ENCODE measurements at regions not wholly inside any gene's neighbourhood (a gene's known extent, or its start where the extent isn't known, plus 50 kb on each side); places are given as distances from the start of the nearest gene placed in this dataset.

- no peak for DNase-seq (ENCODE audit: low spot score)
Measured at GRCh38 chr7:26458466-26459145, 166.9 kb downstream of the SNX10 start.

GRCh38 chr7:26459540-26460193 is 168.0 kb downstream of the SNX10 start:
- DNase-seq (ENCODE audit: low spot score): no peak

GRCh38 chr7:26460351-26461085 is 168.9 kb downstream of the SNX10 start:
- no peak for DNase-seq (ENCODE audit: low spot score)

DNA sequence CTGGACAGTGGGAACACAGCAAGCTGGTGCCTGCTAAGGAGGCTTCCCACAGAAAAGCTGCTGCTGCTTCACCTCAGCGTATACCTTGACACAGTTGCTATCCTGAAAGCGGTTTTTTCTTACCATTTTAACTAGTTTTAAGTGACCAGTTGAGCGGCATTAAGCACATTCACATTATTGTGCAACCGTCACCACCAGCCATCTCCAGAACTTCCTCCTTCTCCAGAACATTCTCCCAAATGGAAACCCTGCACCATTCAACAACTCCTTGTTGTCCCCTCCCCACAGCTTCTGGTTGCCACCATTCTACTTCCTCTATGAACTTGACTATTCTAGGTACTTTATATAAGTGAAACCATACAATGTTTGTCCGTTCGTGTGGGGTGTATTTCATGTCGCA is 169.9 kb downstream of the SNX10 start:
- DNase-seq (ENCODE audit: low spot score): no peak

- no peak for DNase-seq (ENCODE audit: low spot score)
Measured at GRCh38 chr7:26466007-26466406, 174.3 kb downstream of the SNX10 start.

DNA sequence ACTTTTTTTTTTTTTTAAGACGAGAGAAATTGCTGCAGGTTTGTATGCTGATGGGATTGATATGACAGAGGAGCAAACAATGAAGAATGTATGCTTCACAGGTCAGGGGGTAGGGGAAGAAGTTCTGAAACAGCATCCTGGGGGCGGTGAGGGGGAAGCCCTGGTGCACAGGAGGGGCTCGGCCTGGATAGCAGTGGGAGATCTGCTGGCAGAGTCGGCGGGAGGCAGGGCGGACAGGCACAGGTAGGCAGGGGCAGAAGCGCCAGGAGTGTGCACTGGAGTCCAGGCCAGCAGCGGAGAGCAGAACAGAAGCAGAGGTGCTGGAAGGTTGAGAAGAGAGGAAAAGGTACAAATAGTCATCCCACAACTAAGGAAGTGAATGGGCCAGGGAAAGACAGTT is 175.4 kb downstream of the SNX10 start:
- no peak for DNase-seq (ENCODE audit: low spot score)

DNA sequence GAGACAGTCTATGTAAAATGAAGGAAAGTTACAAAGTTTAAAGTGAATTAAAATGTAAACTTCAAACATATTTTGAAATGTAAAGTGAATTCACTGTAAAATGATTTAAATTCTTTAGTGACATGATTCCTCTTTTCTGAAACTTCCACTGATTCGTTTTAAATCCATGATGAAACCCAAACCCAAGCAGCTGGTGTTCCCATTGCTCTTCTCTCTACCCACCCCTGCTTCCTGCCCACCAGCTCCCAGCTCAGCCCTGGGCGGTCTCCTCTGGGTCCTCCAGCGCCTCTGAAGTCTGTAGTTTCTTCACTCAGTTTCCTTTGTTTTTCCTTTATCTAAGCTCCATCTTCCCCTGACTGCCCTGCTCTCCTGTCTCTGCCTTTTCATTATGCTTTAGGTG is 175.9 kb downstream of the SNX10 start:
- DNase-seq (ENCODE audit: low spot score): no peak

DNA sequence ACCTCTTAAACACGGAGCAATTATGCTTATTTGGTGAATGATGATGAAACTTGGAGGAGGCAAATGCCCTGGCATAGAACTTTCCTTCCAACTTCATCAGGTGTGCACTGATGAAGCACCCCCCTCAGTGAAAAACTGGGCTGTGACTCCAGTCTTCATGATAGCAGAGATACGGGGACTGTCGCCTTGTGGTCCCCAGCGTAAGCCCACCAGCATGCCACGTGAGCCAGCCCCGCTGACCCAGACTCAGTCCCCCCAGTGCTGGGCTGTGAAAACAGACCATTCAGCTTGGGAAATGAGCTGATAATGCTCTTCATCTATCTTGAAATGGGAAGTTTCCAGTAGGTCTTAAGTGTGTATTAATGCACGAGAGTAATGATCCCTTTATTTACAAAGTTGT is 177.0 kb downstream of the SNX10 start:
- DNase-seq (ENCODE audit: low spot score): no peak

- no peak for DNase-seq (ENCODE audit: low spot score)
Measured at GRCh38 chr7:26469188-26469587, 177.5 kb downstream of the SNX10 start.

GRCh38 chr7:26470691-26471090 is 179.0 kb downstream of the SNX10 start:
- DNase-seq (ENCODE audit: low spot score): no peak

GRCh38 chr7:26471306-26472075 is 179.8 kb downstream of the SNX10 start:
- no peak for DNase-seq (ENCODE audit: low spot score)

- no peak for DNase-seq (ENCODE audit: low spot score)
Measured at GRCh38 chr7:26472971-26473370, 181.3 kb downstream of the SNX10 start.

- no peak for DNase-seq (ENCODE audit: low spot score)
Measured at GRCh38 chr7:26476271-26476670, 184.6 kb downstream of the SNX10 start.

- DNase-seq (ENCODE audit: low spot score): no peak
Measured at GRCh38 chr7:26477381-26477990, 185.8 kb downstream of the SNX10 start.

DNA sequence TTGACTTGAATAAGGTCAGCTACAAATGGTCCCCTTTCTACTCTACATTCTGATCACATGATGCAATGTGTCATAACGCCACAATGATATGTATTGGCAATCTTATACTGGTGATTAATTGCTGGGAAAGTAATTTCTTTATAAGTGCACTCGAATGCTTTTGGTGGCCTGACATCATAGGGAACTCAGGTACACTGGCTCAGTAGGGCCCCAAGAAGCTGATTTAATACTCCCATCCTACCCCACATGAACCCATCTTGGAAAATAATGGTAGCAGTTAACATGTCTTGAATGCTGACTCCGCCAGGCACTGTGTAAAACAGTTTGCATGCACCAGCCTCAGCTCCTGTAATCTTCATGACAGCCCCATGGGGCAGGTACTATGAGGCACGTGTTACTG is 186.9 kb downstream of the SNX10 start:
- no peak for DNase-seq (ENCODE audit: low spot score)

DNA sequence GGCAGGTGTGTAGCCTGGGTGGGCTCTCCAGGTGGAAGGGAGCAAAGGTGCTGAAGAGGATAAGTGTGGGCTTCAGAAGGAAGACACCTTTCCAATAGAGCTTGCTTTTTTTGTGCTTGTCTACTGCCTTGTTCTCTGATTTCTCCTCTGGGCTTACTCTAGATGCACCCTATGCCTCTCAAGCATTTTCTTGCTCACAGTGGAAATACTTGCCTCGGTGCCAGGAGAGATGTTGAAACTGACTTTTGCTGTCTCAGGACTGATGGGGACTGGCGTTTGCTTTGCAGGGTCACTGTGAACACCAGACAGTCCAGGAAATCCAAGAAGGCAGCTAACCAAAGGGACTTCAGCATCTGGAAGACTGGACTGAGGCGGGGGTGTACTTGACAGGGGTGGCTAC is 187.9 kb downstream of the SNX10 start:
- no peak for DNase-seq (ENCODE audit: low spot score)

DNA sequence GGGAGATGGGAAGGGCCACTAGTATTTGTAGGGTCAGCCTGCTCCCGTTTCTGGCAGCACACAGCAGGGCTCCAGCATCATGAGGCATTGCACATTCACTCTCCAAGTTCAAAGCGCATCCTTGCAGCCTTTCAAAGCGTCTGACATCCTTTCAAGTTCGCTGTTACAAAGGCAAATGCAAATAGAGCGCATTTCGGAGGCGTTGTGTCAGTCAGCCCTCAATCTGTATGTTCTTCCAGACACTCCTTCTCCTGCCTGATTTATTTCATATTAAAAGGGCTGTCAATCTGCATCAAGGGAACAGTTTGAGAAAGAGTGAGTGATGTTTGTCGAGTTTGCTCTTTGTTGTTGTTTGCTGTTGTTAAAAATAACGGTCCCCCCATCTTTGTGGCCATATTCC is 188.5 kb downstream of the SNX10 start:
- no peak for DNase-seq (ENCODE audit: low spot score)

DNA sequence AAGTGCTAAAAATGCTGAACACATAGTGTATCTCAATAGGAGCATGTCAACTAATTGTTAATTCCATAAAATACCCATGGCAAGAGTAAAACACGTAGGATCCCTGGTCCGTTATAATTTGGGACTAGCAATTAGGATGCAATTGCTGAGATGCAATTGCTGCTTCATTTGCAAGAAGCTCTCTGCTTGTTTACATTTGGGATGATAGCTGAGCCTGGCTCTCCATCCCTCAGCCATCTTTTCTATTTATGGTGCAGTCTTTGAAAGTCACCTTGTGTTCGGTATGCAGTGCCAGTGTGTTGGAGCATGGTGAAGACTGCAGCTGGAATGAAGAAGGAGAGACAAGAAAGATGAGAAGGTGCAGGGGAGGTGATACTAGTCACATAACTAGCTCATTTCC is 191.3 kb downstream of the SNX10 start:
- DNase-seq (ENCODE audit: low spot score): no peak

DNA sequence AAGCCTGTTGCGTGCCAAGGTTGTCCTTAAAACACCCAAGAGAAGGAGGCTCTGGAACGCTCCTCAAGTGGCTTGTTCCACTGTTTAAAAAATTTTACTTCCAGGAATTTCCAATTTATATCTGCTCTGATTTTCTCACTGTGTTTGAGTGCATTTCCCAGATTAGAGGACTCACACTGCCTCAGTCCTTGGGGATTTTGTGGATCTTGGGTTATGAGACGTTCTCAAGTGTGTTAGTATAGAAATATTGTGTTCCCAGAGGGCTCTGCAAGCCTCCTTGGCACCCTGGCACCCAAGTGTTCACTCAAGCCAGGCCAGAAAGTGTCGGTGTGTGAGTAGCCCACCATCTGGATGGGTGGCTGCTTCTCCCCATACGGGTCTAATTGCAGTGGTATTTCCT is 192.2 kb downstream of the SNX10 start:
- DNase-seq (ENCODE audit: low spot score): no peak

- DNase-seq (ENCODE audit: low spot score): no peak
Measured at GRCh38 chr7:26485367-26485934, 193.8 kb downstream of the SNX10 start.

- DNase-seq (ENCODE audit: low spot score): no peak
Measured at GRCh38 chr7:26486153-26486552, 194.5 kb downstream of the SNX10 start.
